NCI-H524 (cell line): ENCODE measurements at regions not wholly inside any gene's neighbourhood (a gene's known extent, or its start where the extent isn't known, plus 50 kb on each side); places are given as distances from the start of the nearest gene placed in this dataset.

Source experiments
- DNase-seq, 2 experiments: peaks; one replicate each; lab custom pipeline; 2025; lab: John Stamatoyannopoulos, UW

GRCh38 chr1:232519186-232519585, 110.7 kb downstream of the SIPA1L2 start:
- DNase-seq: no peak

GRCh38 chr1:232518349-232518748, 111.6 kb downstream of the SIPA1L2 start:
- no peak for DNase-seq

GRCh38 chr1:232517204-232517603, 112.7 kb downstream of the SIPA1L2 start:
- no peak for DNase-seq

GRCh38 chr1:232515706-232516105, 114.2 kb downstream of the SIPA1L2 start:
- no peak for DNase-seq

- DNase-seq: no peak
Observed at GRCh38 chr1:232512712-232513111, 117.2 kb downstream of the SIPA1L2 start.

GRCh38 chr1:232511172-232511571, 118.8 kb downstream of the SIPA1L2 start:
- DNase-seq: no peak

GRCh38 chr1:232510367-232511110, 119.4 kb downstream of the SIPA1L2 start:
- DNase-seq: no peak

GRCh38 chr1:232509570-232509969, 120.4 kb downstream of the SIPA1L2 start:
- DNase-seq: no peak

GRCh38 chr1:232508130-232508701, 121.7 kb downstream of the SIPA1L2 start:
- DNase-seq: no peak

- DNase-seq: no peak
Observed at GRCh38 chr1:232507571-232507970, 122.4 kb downstream of the SIPA1L2 start.

- DNase-seq: no peak
Observed at GRCh38 chr1:232505884-232506283, 124.0 kb downstream of the SIPA1L2 start.

GRCh38 chr1:232504651-232505050, 125.3 kb downstream of the SIPA1L2 start:
- no peak for DNase-seq

GRCh38 chr1:232503497-232503896, 126.4 kb downstream of the SIPA1L2 start:
- DNase-seq: no peak

- no peak for DNase-seq
Observed at GRCh38 chr1:232501854-232502253, 128.1 kb downstream of the SIPA1L2 start.

GRCh38 chr1:232499188-232499587, 130.7 kb downstream of the SIPA1L2 start:
- DNase-seq: no peak

GRCh38 chr1:232493869-232494268, 136.1 kb downstream of the SIPA1L2 start:
- DNase-seq: no peak

- no peak for DNase-seq
Observed at GRCh38 chr1:232489256-232489655, 140.7 kb downstream of the SIPA1L2 start.

- DNase-seq: no peak
Observed at GRCh38 chr1:232487236-232487635, 142.7 kb downstream of the SIPA1L2 start.

- DNase-seq: no peak
Observed at GRCh38 chr1:232486454-232487207, 143.3 kb downstream of the SIPA1L2 start.

- no peak for DNase-seq
Observed at GRCh38 chr1:232486006-232486405, 143.9 kb downstream of the SIPA1L2 start.

GRCh38 chr1:232484856-232485255, 145.1 kb downstream of the SIPA1L2 start:
- DNase-seq: no peak

GRCh38 chr1:232483826-232484225, 146.1 kb downstream of the SIPA1L2 start:
- no peak for DNase-seq

- DNase-seq: no peak
Observed at GRCh38 chr1:232481091-232481490, 148.8 kb downstream of the SIPA1L2 start.
